ENCODE measurements at regions not wholly inside any gene's neighbourhood (a gene's known extent, or its start where the extent isn't known, plus 50 kb on each side); places are given as distances from the start of the nearest gene placed in this dataset.

GRCh38 chr3:103134023-103134724 lies 699.4 kb downstream of the ZPLD1 start:
- no peak overlapping the region for H3K27ac ChIP-seq (ENCODE audit: low read depth, low read length)
- no peak overlapping the region for H3K4me2 ChIP-seq (ENCODE audit: insufficient read depth in 1 of 2, low read depth in 2 of 2, low read length in 2 of 2)
- H3K79me2 ChIP-seq (ENCODE audit: control insufficient read depth in 1 of 2, insufficient read depth in 2 of 2, low read length in 2 of 2), result no peaks in the 10 kb centered on the region
- ChIA-PET CTCF (ENCODE audit: partially characterized antibody) (no interaction called here), POLR2A (ENCODE audit: partially characterized antibody) (no interaction called here)
- no peak overlapping the region for H4K91ac ChIP-seq (replicated peaks; ENCODE audit: insufficient read length, low read length)
- H3K18ac ChIP-seq (ENCODE audit: extremely low read depth, low read length), result no peak overlapping the region
- no peak for DNase-seq (ENCODE audit: low read depth in 1 of 2, low spot score in 2 of 2)
- no peaks in the 10 kb centered on the region for H3K9me3 ChIP-seq (ENCODE audit: insufficient read depth in 2 of 2, low read depth in 1 of 2, low read length in 1 of 2)
- H2BK5ac ChIP-seq (ENCODE audit: low read depth, low read length), result no peak overlapping the region
- H3K27me3 ChIP-seq (replicated peaks in 1 of 4; ENCODE audit: control insufficient read depth in 3 of 4, extremely low read depth in 1 of 4, insufficient read depth in 3 of 4, low read length in 3 of 4), result no peaks in the 10 kb centered on the region
- H2BK15ac ChIP-seq (ENCODE audit: low read length), result no peak overlapping the region
- H3K14ac ChIP-seq (ENCODE audit: insufficient read length), result no peak overlapping the region
- no peak overlapping the region for H3K56ac ChIP-seq (replicated peaks; ENCODE audit: insufficient read length, low read depth, low read length)
- H4K20me1 ChIP-seq (replicated peaks in 1 of 2; ENCODE audit: control insufficient read depth in 1 of 2, insufficient read depth in 2 of 2, low read length in 2 of 2), result no peaks in the 10 kb centered on the region
- FAIRE-seq, result no peak
- H3K4ac ChIP-seq (replicated peaks; ENCODE audit: insufficient read length, low read depth, low read length), result no peak overlapping the region
- no peaks in the 10 kb centered on the region for H3K79me1 ChIP-seq (ENCODE audit: low read depth, low read length)
- H3K9ac ChIP-seq (replicated peaks in 1 of 4; ENCODE audit: extremely low read depth in 1 of 4, low read depth in 3 of 4, low read length in 3 of 4), result no peak overlapping the region
- H3K23ac ChIP-seq (ENCODE audit: insufficient read length), result no peak overlapping the region
- H3K23me2 ChIP-seq (ENCODE audit: low read depth, low read length), result no peaks in the 10 kb centered on the region; the same call in 1 of the 2 replicates
- 88% methylated on average over 1 of the region's 1 CpG; no CpG with 5 or more reads in 1 of the 2 experiments for WGBS, 2 experiments (ENCODE audit: extremely low coverage in 1 of 2, insufficient coverage in 1 of 2, insufficient read length in 1 of 2, insufficient replicate concordance in 2 of 2, low coverage in 1 of 2, low lambda C conversion rate in 2 of 2, missing lambda C conversion rate in 1 of 2)
- H2BK120ac ChIP-seq (replicated peaks; ENCODE audit: low read depth, low read length), result no peak overlapping the region
- H2BK20ac ChIP-seq (ENCODE audit: low read length), result no peak overlapping the region
- H3K4me1 ChIP-seq (replicated peaks in 1 of 4; ENCODE audit: control insufficient read depth in 3 of 4, insufficient read depth in 4 of 4, low read length in 3 of 4), result no peaks in the 10 kb centered on the region
- no peak overlapping the region for H4K8ac ChIP-seq (ENCODE audit: extremely low read depth, insufficient read depth, low read length)
- TF ChIP-seq JUN (IDR thresholded peaks at IDR 0.05; ENCODE audit: low read depth, low read length), result no peak
- no peak for TF ChIP-seq JUND (IDR thresholded peaks at IDR 0.05; ENCODE audit: low read length)
- TF ChIP-seq SP4 (IDR thresholded peaks at IDR 0.05; ENCODE audit: low read length), result no peak
- TF ChIP-seq POU5F1 (IDR thresholded peaks at IDR 0.05; ENCODE audit: low read depth, low read length), result no peak
- no peak for TF ChIP-seq CHD1 (IDR thresholded peaks at IDR 0.05; ENCODE audit: low read depth, low read length)
- no peak for TF ChIP-seq SIX5 (IDR thresholded peaks at IDR 0.05; ENCODE audit: low read depth, low read length)
- TF ChIP-seq TCF12 (IDR thresholded peaks at IDR 0.05; ENCODE audit: low read depth, low read length), result no peak
- no peak for TF ChIP-seq RFX5 (IDR thresholded peaks at IDR 0.05; ENCODE audit: borderline replicate concordance, low read depth, low read length)
- TF ChIP-seq BCL11A (IDR thresholded peaks at IDR 0.05; ENCODE audit: low read depth in 2 of 2, low read length in 2 of 2), result no peak
- TF ChIP-seq E2F6 (IDR thresholded peaks at IDR 0.05), result no peak
- no peak for TF ChIP-seq BRCA1 (IDR thresholded peaks at IDR 0.05; ENCODE audit: low read depth, low read length)
- H4K5ac ChIP-seq (ENCODE audit: insufficient read length, low read depth, low read length), result no peak overlapping the region
- no peak overlapping the region for H2AFZ ChIP-seq (ENCODE audit: low read length)
- no peak overlapping the region for H3K4me3 ChIP-seq (ENCODE audit: extremely low read depth in 1 of 4, insufficient read depth in 2 of 4, low read depth in 3 of 4, low read length in 4 of 4)
- no peak overlapping the region for H2AK5ac ChIP-seq (ENCODE audit: low read depth, low read length)
- no peaks in the 10 kb centered on the region for H3K36me3 ChIP-seq (ENCODE audit: control insufficient read depth in 2 of 4, insufficient read depth in 4 of 4, low read length in 3 of 4)
- H2BK12ac ChIP-seq (ENCODE audit: low read depth, low read length), result no peak overlapping the region
